MG63 (cell line): ENCODE measurements at regions not wholly inside any gene's neighbourhood (a gene's known extent, or its start where the extent isn't known, plus 50 kb on each side); places are given as distances from the start of the nearest gene placed in this dataset.
"Not testable (repeated sequence)": the region's sequence is repeated elsewhere in the genome, so short reads cannot be mapped to it uniquely, and the experiment has no call there.

Source experiments
- DNase-seq: peaks from one replicate; pipeline ENCODE4 v3.0.0-alpha.2; 2020
- H3K27me3 ChIP-seq: fragments of 250-450 bp; sonication (Bioruptor Pico); 2 replicates; pipeline ENCODE4 v1.5.1; 2020; ENCODE audit warnings: mild to moderate bottlenecking, moderate library complexity
- H3K36me3 ChIP-seq: fragments of 250-450 bp; sonication (Bioruptor Pico); 2 replicates; pipeline ENCODE4 v1.5.1; 2020; ENCODE audit warnings: mild to moderate bottlenecking, moderate library complexity
- H3K4me3 ChIP-seq: fragments of 250-450 bp; sonication (Bioruptor Pico); 2 replicates; pipeline ENCODE4 v1.5.1; 2020; ENCODE audit warnings: mild to moderate bottlenecking, moderate library complexity
- H3K9me3 ChIP-seq: fragments of 250-450 bp; sonication (Bioruptor Pico); 2 replicates; pipeline ENCODE4 v1.5.1; 2020; ENCODE audit warnings: mild to moderate bottlenecking, moderate library complexity

- Histone ChIP-seq H3K27me3 (no peaks in the 10 kb centered on the region), H3K4me3 (no peak overlapping the region), H3K9me3 (no peaks in the 10 kb centered on the region), H3K36me3 (no peaks in the 10 kb centered on the region)
- no peak for DNase-seq
Measured at GRCh38 chr2:186105016-186105724, 366.6 kb downstream of the FSIP2 start.

GRCh38 chr2:186108470-186108869 lies 369.9 kb downstream of the FSIP2 start:
- no peaks in the 10 kb centered on the region for H3K9me3 ChIP-seq
- no peak for DNase-seq
- no peak overlapping the region for H3K4me3 ChIP-seq
- H3K36me3 ChIP-seq, result no peaks in the 10 kb centered on the region
- H3K27me3 ChIP-seq, result no peaks in the 10 kb centered on the region

- DNase-seq, result no peak
- H3K4me3 ChIP-seq, result no peak overlapping the region
- H3K9me3 ChIP-seq, result no peaks in the 10 kb centered on the region
Measured at GRCh38 chr2:186113284-186113683, 372.8 kb upstream of the ZC3H15 start.

DNA sequence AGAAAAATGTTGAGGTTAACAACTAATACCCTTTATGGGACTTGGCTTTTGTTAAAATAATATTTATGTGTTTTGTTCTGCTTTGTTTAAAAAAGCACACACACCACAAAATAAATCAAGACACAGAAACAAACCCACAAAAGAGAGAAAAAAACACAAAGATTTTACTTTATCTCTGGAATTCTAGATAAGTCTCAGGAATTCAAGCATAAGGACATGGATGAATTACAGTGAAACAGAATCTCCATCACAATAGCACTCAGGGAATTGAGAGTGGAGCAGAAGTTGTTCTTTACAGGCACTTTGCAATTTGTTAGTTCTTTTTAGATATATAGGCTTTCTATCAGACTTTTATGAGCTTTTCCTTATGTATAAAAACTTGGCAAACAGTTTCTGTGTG lies 360.9 kb upstream of the ZC3H15 start:
- no peak for DNase-seq
- Histone ChIP-seq H3K27me3 (no peaks in the 10 kb centered on the region), H3K4me3 (no peak overlapping the region), H3K9me3 (no peaks in the 10 kb centered on the region), H3K36me3 (no peaks in the 10 kb centered on the region)

More at GRCh38 chr2:186113284-186113683, 372.8 kb upstream of the ZC3H15 start:
- no peaks in the 10 kb centered on the region for H3K36me3 ChIP-seq
- no peaks in the 10 kb centered on the region for H3K27me3 ChIP-seq

DNA sequence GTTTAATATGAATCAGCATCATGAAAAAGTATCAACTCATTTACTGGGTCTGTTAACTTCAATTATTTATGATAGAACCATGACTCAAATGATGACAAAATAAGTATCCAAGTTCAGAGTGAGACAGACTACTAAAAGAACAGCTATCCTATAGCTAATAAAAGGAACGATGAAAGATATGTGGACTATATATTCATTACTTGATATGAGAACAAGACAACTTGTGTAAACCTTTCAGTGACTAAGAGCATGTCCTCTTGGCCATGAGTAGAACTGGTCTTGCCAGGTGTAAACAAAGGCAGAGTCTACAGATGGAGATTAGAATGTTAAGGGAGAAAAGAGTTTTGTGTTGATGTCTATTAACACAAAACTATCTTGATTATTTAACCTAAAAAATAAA lies 360.4 kb upstream of the ZC3H15 start:
- Histone ChIP-seq H3K27me3 (no peaks in the 10 kb centered on the region), H3K4me3 (no peak overlapping the region), H3K9me3 (no peaks in the 10 kb centered on the region), H3K36me3 (no peaks in the 10 kb centered on the region)
- peak; percentile 18 for DNase-seq

- DNase-seq, result peak; percentile 67
- no peaks in the 10 kb centered on the region for H3K27me3 ChIP-seq
- no peaks in the 10 kb centered on the region for H3K36me3 ChIP-seq
- H3K9me3 ChIP-seq, result no peaks in the 10 kb centered on the region
- H3K4me3 ChIP-seq, result no peak overlapping the region
Measured at GRCh38 chr2:186126181-186126580, 359.9 kb upstream of the ZC3H15 start.

DNA sequence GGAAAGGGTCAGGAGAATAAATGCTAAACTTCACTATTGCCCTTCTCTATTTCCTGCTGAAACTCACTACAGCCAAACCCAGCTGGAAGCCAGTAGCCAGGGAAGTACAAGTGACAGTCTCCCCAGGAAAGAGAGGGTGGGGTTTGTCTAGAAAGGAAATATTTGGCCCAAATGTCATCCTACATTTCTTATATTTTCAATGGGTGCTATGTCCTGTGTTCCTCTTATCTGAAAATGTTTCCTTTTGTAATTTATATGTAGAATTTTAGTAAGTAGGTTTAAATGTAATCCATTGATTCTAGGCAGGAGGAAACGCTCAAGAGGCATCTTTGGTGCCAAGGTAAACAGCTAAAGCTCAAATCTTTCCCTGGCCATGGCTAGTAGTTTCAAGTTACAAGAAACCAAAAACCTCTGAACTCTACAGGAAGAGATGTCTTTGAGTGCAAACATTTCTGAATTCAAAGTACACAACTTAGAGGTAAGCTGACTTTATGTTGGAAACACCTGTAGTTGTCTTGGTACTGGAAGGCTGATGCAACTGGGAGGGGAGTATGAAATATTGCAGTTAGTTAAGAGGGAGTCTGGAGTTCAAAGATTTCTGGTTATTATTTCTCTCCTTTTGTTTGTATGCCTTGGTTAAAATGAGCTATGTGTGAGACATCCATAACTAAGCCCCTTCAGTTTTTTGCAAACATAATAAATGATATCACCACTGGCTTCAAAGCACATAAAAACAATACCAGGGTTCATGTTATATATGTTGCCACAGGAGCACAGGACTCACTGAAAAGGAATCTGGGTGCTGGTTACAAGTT lies 356.1 kb upstream of the ZC3H15 start:
- H3K4me3 ChIP-seq, result no peak overlapping the region
- no peaks in the 10 kb centered on the region for H3K9me3 ChIP-seq
- no peaks in the 10 kb centered on the region for H3K27me3 ChIP-seq
- DNase-seq, result peak; percentile 49
- H3K36me3 ChIP-seq, result no peaks in the 10 kb centered on the region

- DNase-seq, result no peak
- Histone ChIP-seq H3K4me3 (no peak overlapping the region), H3K27me3 (no peaks in the 10 kb centered on the region), H3K9me3 (no peaks in the 10 kb centered on the region), H3K36me3 (no peaks in the 10 kb centered on the region)
Measured at GRCh38 chr2:186130748-186131641, 355.1 kb upstream of the ZC3H15 start.

GRCh38 chr2:186135686-186136085 lies 350.4 kb upstream of the ZC3H15 start:
- no peaks in the 10 kb centered on the region for H3K9me3 ChIP-seq
- H3K27me3 ChIP-seq, result no peaks in the 10 kb centered on the region
- DNase-seq, result no peak
- no peaks in the 10 kb centered on the region for H3K36me3 ChIP-seq
- H3K4me3 ChIP-seq, result no peak overlapping the region

GRCh38 chr2:186136860-186137259 lies 349.2 kb upstream of the ZC3H15 start:
- Histone ChIP-seq H3K27me3 (no peaks in the 10 kb centered on the region), H3K36me3 (no peaks in the 10 kb centered on the region), H3K9me3 (no peaks in the 10 kb centered on the region), H3K4me3 (no peak overlapping the region)
- DNase-seq, result no peak

- Histone ChIP-seq H3K36me3 (no peaks in the 10 kb centered on the region), H3K4me3 (no peak overlapping the region), H3K27me3 (no peaks in the 10 kb centered on the region), H3K9me3 (no peaks in the 10 kb centered on the region)
- no peak for DNase-seq
Measured at GRCh38 chr2:186138845-186139244, 347.2 kb upstream of the ZC3H15 start.

GRCh38 chr2:186159101-186159500 lies 327.0 kb upstream of the ZC3H15 start:
- H3K36me3 ChIP-seq, result no peaks in the 10 kb centered on the region
- H3K4me3 ChIP-seq, result no peak overlapping the region
- DNase-seq, result no peak
- peaks cover 6% of the 10 kb centered on the region; the same call in 1 of the 2 replicates for H3K9me3 ChIP-seq
- H3K27me3 ChIP-seq, result no peaks in the 10 kb centered on the region

DNA sequence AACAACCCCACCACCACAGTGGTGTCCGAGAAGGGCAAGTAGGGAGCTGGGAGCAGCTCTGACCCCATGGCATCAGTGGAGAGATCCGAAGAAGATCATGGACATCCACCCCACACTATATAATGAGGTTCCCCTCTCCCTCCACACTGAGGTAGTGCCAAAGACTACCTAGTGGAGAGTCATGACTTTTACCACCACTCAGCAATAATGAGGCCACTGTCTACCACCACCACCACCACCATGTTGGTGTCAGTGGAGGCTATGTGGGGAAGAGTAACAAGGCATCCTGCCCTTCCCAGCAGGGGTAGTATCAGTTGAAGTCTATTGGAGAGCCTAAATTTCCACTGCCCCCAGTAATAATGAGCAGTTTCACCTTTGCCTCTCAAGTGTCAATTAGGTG lies 321.7 kb upstream of the ZC3H15 start:
- H3K36me3 ChIP-seq, result no peaks in the 10 kb centered on the region
- no peaks in the 10 kb centered on the region for H3K9me3 ChIP-seq
- no peaks in the 10 kb centered on the region for H3K27me3 ChIP-seq
- H3K4me3 ChIP-seq, result no peak overlapping the region
- DNase-seq, result no peak

DNA sequence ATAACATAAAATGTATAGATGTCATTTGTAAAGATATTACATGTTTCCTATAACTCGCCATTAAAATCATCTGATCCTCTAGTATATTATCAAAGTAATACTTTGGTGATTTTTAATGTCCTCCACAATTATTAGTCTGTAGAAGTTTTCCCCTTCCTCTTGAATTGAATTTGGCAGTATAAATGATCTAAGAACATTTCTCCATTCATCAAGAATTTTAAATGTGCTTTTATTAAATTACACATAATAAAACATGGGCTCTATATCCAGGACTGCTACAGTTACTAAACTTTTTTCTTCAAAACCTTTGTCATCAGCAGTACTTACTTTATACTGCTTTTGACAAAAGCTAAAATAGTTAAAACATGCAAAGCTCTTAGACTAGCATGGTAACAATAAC lies 315.4 kb upstream of the ZC3H15 start:
- no peaks in the 10 kb centered on the region for H3K27me3 ChIP-seq
- no peak for DNase-seq
- H3K9me3 ChIP-seq, result no peaks in the 10 kb centered on the region
- no peak overlapping the region for H3K4me3 ChIP-seq
- no peaks in the 10 kb centered on the region for H3K36me3 ChIP-seq

DNA sequence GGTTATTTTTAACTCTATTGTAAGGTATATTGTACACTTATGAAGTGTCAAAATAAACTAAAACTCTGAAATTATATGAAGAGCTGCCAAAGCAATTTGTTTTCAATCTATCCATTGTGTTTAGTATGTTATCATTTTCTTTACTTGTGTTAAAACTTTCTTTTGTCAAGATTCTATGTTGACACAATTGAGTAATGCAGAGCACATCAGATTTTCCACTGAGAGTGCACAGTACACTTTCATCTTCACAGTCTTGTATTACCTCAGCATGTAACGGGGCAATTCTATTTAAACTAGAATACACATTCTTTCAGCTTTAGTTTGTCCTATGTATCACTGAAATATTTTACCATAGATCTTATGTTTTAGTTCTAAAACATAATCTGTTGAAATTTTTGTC lies 304.4 kb upstream of the ZC3H15 start:
- Histone ChIP-seq H3K36me3 (no peaks in the 10 kb centered on the region), H3K4me3 (no peak overlapping the region), H3K27me3 (no peaks in the 10 kb centered on the region), H3K9me3 (no peaks in the 10 kb centered on the region)
- no peak for DNase-seq

- not testable (repeated sequence) for H3K27me3 ChIP-seq, H3K9me3 ChIP-seq, H3K36me3 ChIP-seq, DNase-seq, H3K4me3 ChIP-seq
Measured at GRCh38 chr2:186182366-186182765, 303.7 kb upstream of the ZC3H15 start.

DNA sequence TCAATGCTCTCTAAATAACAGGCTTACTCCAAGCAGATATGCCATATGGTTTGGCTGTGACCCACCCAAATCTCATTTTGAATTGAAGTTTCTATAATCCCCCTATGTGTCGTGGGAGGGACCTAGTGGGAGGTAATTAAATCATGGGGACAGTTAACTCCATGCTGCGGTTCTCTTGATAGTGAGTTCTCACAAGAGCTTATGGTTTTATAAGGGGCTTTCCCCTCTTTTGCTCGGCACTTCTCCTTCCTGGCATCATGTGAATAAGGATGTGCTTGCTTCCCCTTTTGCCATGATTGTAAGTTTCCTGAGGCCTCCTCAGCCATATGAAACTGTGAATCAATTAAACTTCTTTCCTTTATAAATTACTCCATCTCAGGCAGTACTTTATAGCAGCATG lies 302.7 kb upstream of the ZC3H15 start:
- no peak for DNase-seq
- Histone ChIP-seq H3K27me3 (no peaks in the 10 kb centered on the region), H3K36me3 (no peaks in the 10 kb centered on the region), H3K9me3 (no peaks in the 10 kb centered on the region), H3K4me3 (no peak overlapping the region)
